ENCODE measurements at regions not wholly inside any gene's neighbourhood (a gene's known extent, or its start where the extent isn't known, plus 50 kb on each side); places are given as distances from the start of the nearest gene placed in this dataset.

DNA sequence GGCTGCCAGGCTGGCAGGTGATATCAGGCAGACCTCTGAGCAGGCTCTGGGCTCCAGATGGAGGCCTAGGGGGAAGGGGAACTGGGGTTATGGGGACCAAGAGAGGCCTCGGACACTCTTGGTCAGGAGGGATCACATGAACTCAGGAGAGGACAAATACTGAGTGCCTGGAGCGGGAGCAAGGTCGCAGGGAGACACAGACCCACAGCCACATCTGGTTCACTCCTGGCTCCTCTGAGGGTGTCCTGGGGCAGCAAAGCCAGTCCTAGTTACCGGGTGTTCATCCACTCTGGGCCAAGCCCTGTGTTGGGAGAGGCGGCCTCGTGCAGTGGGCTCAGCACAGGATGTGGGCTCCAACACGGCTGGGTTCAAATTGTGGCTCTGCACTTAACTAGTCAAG is 239.0 kb downstream of the PTPRU start:
- TF ChIP-seq EZH2 (IDR thresholded peaks at IDR 0.05; ENCODE audit: low read length), result no peak
- TF ChIP-seq, protein P1, sequence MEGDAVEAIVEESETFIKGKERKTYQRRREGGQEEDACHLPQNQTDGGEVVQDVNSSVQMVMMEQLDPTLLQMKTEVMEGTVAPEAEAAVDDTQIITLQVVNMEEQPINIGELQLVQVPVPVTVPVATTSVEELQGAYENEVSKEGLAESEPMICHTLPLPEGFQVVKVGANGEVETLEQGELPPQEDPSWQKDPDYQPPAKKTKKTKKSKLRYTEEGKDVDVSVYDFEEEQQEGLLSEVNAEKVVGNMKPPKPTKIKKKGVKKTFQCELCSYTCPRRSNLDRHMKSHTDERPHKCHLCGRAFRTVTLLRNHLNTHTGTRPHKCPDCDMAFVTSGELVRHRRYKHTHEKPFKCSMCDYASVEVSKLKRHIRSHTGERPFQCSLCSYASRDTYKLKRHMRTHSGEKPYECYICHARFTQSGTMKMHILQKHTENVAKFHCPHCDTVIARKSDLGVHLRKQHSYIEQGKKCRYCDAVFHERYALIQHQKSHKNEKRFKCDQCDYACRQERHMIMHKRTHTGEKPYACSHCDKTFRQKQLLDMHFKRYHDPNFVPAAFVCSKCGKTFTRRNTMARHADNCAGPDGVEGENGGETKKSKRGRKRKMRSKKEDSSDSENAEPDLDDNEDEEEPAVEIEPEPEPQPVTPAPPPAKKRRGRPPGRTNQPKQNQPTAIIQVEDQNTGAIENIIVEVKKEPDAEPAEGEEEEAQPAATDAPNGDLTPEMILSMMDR (optimal IDR thresholded peaks at IDR 0.05 in 1 of 3, IDR thresholded peaks at IDR 0.05 in 1 of 3, conservative IDR thresholded peaks at IDR 0.05 in 1 of 3; ENCODE audit: extremely low read depth in 1 of 3, insufficient read depth in 2 of 3, low read length in 3 of 3), result no peak

Data from keratinocyte (primary cell).